ENCODE measurements at regions not wholly inside any gene's neighbourhood (a gene's known extent, or its start where the extent isn't known, plus 50 kb on each side); places are given as distances from the start of the nearest gene placed in this dataset.

DNA sequence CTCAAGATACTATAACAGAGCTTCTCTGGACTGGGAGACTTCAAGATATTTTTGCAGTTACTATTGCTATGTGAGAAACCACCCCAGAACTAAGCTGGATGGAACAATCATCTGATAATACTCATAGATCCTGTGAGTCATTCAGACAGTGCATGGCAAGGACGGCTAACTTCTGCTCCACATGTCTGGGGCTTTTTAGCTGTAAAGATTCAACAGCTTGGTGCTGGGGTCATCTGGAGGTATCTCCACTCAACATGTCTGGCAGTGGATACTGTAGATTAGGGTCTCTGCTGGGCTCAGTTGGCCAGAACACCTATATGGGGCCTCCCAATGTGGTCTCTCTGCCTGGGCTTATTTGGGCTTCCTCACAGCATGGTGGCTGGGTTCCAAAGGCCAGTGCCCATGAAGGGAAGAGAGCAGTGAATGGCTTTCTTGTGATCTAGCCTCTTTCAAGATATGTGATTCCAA is 117.3 kb upstream of the SLC7A14 start:
- TF ChIP-seq POLR2AphosphoS5 (IDR thresholded peaks at IDR 0.05; ENCODE audit: borderline replicate concordance, low read depth, low read length) (no peak), EZH2 (IDR thresholded peaks at IDR 0.05) (no peak), FOXP2 (optimal IDR thresholded peaks at IDR 0.05; ENCODE audit: control extremely low read depth, extremely low read length, insufficient read depth) (no peak)
